Activated naive CD8-positive, alpha-beta T cell treated with anti-CD3 and anti-CD28 coated beads, Interleukin-2, amount 50 U/mL, for 24 hours (primary cell): ENCODE measurements at regions not wholly inside any gene's neighbourhood (a gene's known extent, or its start where the extent isn't known, plus 50 kb on each side); places are given as distances from the start of the nearest gene placed in this dataset.

Experiments
- ATAC-seq: fragments of 150-1000 bp; cut with Tn5 transposase; one replicate; pipeline ENCODE4 v1.10.0; 2021
- DNase-seq: peaks from one replicate; pipeline ENCODE4 v3.0.0; 2021
- H3K27ac Mint-ChIP-seq: one replicate; pipeline ENCODE4 v1.8.0; 2021; ENCODE audit warnings: mild to moderate bottlenecking, mixed read lengths
- H3K27me3 Mint-ChIP-seq: one replicate; pipeline ENCODE4 v1.8.0; 2021; ENCODE audit warnings: mixed read lengths
- H3K36me3 Mint-ChIP-seq: one replicate; pipeline ENCODE4 v1.8.0; 2021; ENCODE audit warnings: low read depth, mixed read lengths
- H3K4me1 Mint-ChIP-seq: one replicate; pipeline ENCODE4 v1.8.0; 2021; ENCODE audit warnings: mixed read lengths
- H3K4me3 Mint-ChIP-seq: one replicate; pipeline ENCODE4 v1.8.0; 2021; ENCODE audit warnings: mild to moderate bottlenecking, moderate library complexity, mixed read lengths
- H3K9me3 Mint-ChIP-seq: one replicate; pipeline ENCODE4 v1.8.0; 2021; ENCODE audit warnings: mixed read lengths

- DNase-seq = no peak
- H3K27me3 Mint-ChIP-seq = no peaks in the 10 kb centered on the region
- ATAC-seq = no peak
- H3K36me3 Mint-ChIP-seq = no peaks in the 10 kb centered on the region
- no peak overlapping the region for H3K4me3 Mint-ChIP-seq
- H3K27ac Mint-ChIP-seq = no peak overlapping the region
- peaks cover 2% of the 10 kb centered on the region for H3K4me1 Mint-ChIP-seq
- no peaks in the 10 kb centered on the region for H3K9me3 Mint-ChIP-seq
These were observed 225.6 kb downstream of the DUSP6 start for GRCh38 chr12:89126712-89127111.

DNA sequence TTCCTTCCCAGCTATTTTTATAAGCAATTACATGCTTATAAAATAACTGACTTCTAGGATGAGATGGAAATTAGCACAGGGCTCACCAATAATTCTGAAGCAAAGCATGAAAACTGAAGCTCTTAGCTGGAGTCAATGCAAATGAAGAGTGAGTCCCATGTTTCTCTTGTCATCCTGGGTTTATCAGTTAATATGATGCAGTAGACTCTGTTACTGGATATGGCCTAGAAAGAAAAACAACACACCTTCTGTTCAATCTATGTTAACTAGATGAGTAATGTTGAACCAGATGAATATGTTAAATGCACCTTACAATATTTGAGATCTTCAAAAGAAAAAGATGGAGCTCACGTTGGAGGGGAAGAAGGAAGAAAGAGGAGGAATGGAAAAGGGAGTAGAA lies 229.4 kb downstream of the DUSP6 start:
- no peaks in the 10 kb centered on the region for H3K36me3 Mint-ChIP-seq
- H3K4me1 Mint-ChIP-seq = peaks cover 2% of the 10 kb centered on the region
- no peak overlapping the region for H3K4me3 Mint-ChIP-seq
- no peaks in the 10 kb centered on the region for H3K9me3 Mint-ChIP-seq
- no peak for DNase-seq
- no peak overlapping the region for H3K27ac Mint-ChIP-seq
- ATAC-seq = no peak
- no peaks in the 10 kb centered on the region for H3K27me3 Mint-ChIP-seq

DNA sequence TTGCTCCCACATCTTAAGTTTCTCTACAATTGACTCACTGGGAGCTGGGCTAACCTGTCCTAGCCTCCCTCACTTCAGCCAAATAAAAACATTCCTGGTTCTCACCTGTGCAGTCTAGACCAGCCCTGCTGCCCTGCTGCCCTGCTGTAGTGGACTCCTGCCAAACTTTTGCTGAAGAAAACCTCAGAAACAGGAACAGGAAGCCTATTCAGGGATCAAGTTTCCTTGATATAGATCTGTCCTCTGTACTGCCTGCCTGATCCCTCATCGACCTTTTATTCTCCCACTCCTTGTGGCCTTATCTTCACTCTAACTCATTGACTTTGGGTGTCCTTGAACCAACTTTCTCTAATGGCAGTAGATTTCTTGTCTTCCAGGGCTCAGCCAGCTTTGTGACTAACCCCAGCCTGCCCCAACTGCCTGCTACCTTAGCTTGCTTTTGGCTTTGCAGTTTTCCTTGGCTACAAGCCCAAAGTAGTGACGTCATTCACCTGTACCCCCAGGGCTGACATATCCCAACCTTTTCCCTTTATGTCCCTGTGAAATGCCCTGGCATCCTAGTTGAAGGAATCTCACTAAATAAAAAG lies 234.8 kb downstream of the DUSP6 start:
- H3K4me3 Mint-ChIP-seq = no peak overlapping the region
- no peaks in the 10 kb centered on the region for H3K9me3 Mint-ChIP-seq
- no peak for DNase-seq

GRCh38 chr12:89111964-89112363 lies 240.3 kb downstream of the DUSP6 start:
- H3K9me3 Mint-ChIP-seq = no peaks in the 10 kb centered on the region

More for the DNA sequence above, 234.8 kb downstream of the DUSP6 start:
- Mint-ChIP-seq H3K36me3 (no peaks in the 10 kb centered on the region), H3K4me1 (no peaks in the 10 kb centered on the region), H3K27me3 (no peaks in the 10 kb centered on the region), H3K27ac (no peak overlapping the region)
- ATAC-seq = no peak

GRCh38 chr12:89108265-89108664 lies 244.0 kb downstream of the DUSP6 start:
- Mint-ChIP-seq H3K36me3 (no peaks in the 10 kb centered on the region), H3K27ac (no peak overlapping the region), H3K9me3 (no peaks in the 10 kb centered on the region), H3K27me3 (no peaks in the 10 kb centered on the region), H3K4me3 (no peak overlapping the region), H3K4me1 (no peaks in the 10 kb centered on the region)
- no peak for ATAC-seq
- no peak for DNase-seq

More at GRCh38 chr12:89111964-89112363, 240.3 kb downstream of the DUSP6 start:
- Mint-ChIP-seq H3K4me3 (no peak overlapping the region), H3K27me3 (no peaks in the 10 kb centered on the region), H3K27ac (no peak overlapping the region), H3K36me3 (no peaks in the 10 kb centered on the region), H3K4me1 (no peaks in the 10 kb centered on the region)
- DNase-seq (no peak), ATAC-seq (no peak)

DNA sequence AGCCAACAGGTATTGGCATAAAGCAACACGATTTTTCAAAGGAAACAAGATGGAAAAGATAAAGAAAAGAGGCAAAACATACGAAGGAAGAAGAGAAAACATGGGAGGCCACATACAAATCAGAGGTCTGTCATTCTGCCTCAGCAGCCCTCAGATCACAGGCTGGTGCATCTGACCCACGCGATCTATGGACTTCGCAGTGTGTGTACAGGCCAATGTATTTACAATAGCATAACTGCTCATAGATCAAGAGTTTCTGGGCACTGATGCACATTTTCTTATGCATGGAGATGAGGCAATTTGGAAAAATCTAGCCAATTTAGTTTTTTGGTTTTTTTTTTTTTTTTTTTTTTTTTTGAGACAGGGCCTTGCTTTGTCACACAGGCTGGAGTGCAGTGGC lies 245.4 kb downstream of the DUSP6 start:
- DNase-seq = no peak
- no peaks in the 10 kb centered on the region for H3K36me3 Mint-ChIP-seq
- no peaks in the 10 kb centered on the region for H3K27me3 Mint-ChIP-seq
- no peaks in the 10 kb centered on the region for H3K4me1 Mint-ChIP-seq
- no peaks in the 10 kb centered on the region for H3K9me3 Mint-ChIP-seq
- no peak overlapping the region for H3K27ac Mint-ChIP-seq
- no peak for ATAC-seq
- no peak overlapping the region for H3K4me3 Mint-ChIP-seq

DNA sequence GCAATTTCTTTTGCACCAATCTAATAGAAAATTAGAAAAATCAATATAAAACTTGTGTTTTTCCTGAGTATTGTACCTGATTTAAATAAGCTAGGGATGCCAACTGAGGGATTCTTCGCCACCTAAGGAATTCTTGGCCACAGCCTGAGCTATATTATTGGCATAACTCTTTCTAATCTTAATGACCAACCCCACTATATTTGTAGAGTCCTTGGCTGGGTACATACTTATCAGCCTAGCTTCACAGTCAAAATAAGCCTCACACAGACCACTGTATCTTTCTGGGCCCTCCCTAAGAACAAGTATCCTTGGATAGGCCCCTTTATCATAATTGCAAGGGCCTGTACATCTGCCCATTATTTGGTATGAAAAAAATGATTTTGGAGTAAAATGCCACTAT lies 247.1 kb downstream of the DUSP6 start:
- no peak for DNase-seq
- H3K27me3 Mint-ChIP-seq = no peaks in the 10 kb centered on the region
- no peaks in the 10 kb centered on the region for H3K9me3 Mint-ChIP-seq
- H3K4me3 Mint-ChIP-seq = no peak overlapping the region
- H3K36me3 Mint-ChIP-seq = no peaks in the 10 kb centered on the region
- ATAC-seq = no peak
- H3K27ac Mint-ChIP-seq = no peak overlapping the region
- peaks cover 2% of the 10 kb centered on the region for H3K4me1 Mint-ChIP-seq

DNA sequence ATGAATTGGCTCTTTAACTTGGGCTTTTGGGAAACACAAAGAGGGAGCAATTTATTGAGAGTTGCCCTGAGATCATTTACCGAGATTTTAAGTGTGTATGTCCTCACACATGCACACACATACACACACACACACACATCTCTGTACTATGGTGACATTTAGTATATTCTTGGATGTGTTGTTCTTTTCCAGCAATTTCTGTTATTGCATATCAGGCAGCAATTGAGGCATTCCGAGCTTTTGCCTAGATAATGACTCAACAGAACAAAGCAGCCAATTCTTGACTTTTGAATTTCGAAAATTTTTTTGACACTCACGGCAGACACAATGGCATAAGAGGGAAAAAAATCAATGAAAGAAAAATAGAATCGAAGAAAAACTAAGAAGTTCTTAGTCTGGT lies 248.5 kb downstream of the DUSP6 start:
- H3K9me3 Mint-ChIP-seq = no peaks in the 10 kb centered on the region
- H3K4me1 Mint-ChIP-seq = peaks cover 2% of the 10 kb centered on the region
- H3K27me3 Mint-ChIP-seq = no peaks in the 10 kb centered on the region
- H3K27ac Mint-ChIP-seq = no peak overlapping the region
- ATAC-seq (no peak), DNase-seq (no peak)
- H3K36me3 Mint-ChIP-seq = no peaks in the 10 kb centered on the region
- no peak overlapping the region for H3K4me3 Mint-ChIP-seq

DNA sequence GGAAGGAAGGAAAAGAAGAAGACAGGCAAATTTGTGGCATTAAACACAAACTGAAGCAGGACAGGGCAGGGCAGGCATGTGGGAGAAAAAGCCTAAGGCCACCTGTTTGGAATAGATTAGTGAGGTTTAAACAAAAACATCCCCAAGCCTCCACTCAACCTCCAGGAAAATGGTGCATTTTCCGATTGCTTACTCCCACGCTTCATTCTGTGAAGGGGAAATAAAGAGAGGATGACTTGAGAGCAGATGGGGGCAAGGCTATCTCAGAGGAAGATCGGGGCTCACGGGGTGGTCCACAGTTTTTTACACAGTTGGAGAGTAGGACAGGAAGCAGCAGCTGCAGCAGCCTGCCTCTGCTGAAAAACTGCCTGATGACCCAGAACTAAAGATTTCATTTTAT lies 250.9 kb downstream of the DUSP6 start:
- Mint-ChIP-seq H3K9me3 (no peaks in the 10 kb centered on the region), H3K27me3 (no peaks in the 10 kb centered on the region), H3K27ac (no peak overlapping the region), H3K36me3 (no peaks in the 10 kb centered on the region), H3K4me1 (peaks cover 2% of the 10 kb centered on the region), H3K4me3 (no peak overlapping the region)
- ATAC-seq (no peak), DNase-seq (no peak)

- Mint-ChIP-seq H3K4me1 (peaks cover 2% of the 10 kb centered on the region), H3K27ac (no peak overlapping the region)
These were observed 253.7 kb downstream of the DUSP6 start for GRCh38 chr12:89098441-89099112.

GRCh38 chr12:89092297-89092696 lies 260.0 kb downstream of the DUSP6 start:
- peak; percentile 63 for ATAC-seq
- Mint-ChIP-seq H3K4me3 (no peak overlapping the region), H3K4me1 (peaks cover 14% of the 10 kb centered on the region), H3K9me3 (peaks cover 13% of the 10 kb centered on the region), H3K27me3 (peaks cover 2% of the 10 kb centered on the region), H3K36me3 (peaks cover 17% of the 10 kb centered on the region), H3K27ac (peak overlapping the region; percentile 50)
- no peak for DNase-seq

More at GRCh38 chr12:89098441-89099112, 253.7 kb downstream of the DUSP6 start:
- Mint-ChIP-seq H3K36me3 (no peaks in the 10 kb centered on the region), H3K4me3 (no peak overlapping the region), H3K27me3 (no peaks in the 10 kb centered on the region), H3K9me3 (no peaks in the 10 kb centered on the region)
- ATAC-seq (no peak), DNase-seq (no peak)

GRCh38 chr12:89091293-89091841 lies 260.9 kb downstream of the DUSP6 start:
- Mint-ChIP-seq H3K4me1 (peaks cover 14% of the 10 kb centered on the region), H3K9me3 (peaks cover 13% of the 10 kb centered on the region), H3K27me3 (peaks cover 2% of the 10 kb centered on the region), H3K36me3 (peaks cover 17% of the 10 kb centered on the region), H3K4me3 (no peak overlapping the region), H3K27ac (no peak overlapping the region)
- DNase-seq (no peak), ATAC-seq (no peak)

DNA sequence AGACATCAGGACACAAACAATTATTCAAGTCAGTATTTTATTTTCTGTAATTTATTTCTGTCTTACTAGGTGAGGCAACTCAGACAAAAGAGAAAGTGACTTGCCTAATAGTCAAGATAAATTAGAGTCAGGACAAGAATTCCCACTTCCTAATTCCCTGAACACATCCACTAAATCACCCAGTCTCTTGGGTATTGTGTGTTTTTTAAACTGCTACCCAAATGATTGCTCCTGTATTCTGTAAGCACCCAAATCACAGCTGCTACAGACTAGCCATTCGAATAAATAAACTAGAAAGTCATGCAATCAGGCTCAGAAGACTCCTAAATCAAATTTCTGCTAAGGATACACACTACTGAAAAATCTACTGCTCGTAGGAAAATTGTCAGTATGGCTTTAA lies 263.0 kb downstream of the DUSP6 start:
- Mint-ChIP-seq H3K27me3 (peaks cover 3% of the 10 kb centered on the region), H3K36me3 (peaks cover 17% of the 10 kb centered on the region), H3K27ac (no peak overlapping the region), H3K4me1 (peaks cover 14% of the 10 kb centered on the region), H3K9me3 (peaks cover 13% of the 10 kb centered on the region), H3K4me3 (no peak overlapping the region)
- DNase-seq (no peak), ATAC-seq (no peak)

DNA sequence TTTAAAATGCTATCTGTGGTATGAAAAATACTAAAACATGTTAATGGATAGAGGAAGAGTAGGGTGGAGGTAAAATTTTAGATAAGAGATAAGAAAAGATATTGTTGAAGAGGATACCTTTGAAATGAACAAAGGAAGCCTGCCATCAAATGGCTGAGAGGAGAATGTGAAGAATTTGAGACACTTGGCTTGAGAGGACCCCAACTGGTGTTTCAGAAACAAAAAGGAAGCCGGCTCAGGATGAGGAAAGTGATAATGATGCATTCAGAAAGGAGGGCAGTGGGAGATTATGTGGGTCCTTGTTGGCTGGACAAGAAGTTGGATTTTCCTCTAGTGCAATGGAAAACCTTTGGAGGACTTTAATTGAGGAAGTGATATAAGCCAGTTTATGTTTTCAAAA lies 264.4 kb downstream of the DUSP6 start:
- no peak overlapping the region for H3K27ac Mint-ChIP-seq
- H3K27me3 Mint-ChIP-seq = peaks cover 5% of the 10 kb centered on the region
- DNase-seq = no peak
- peaks cover 12% of the 10 kb centered on the region for H3K4me1 Mint-ChIP-seq
- no peak for ATAC-seq
- no peak overlapping the region for H3K4me3 Mint-ChIP-seq
- peaks cover 17% of the 10 kb centered on the region for H3K36me3 Mint-ChIP-seq
- H3K9me3 Mint-ChIP-seq = peaks cover 13% of the 10 kb centered on the region

GRCh38 chr12:89087149-89087825 lies 265.0 kb downstream of the DUSP6 start:
- Mint-ChIP-seq H3K36me3 (peaks cover 16% of the 10 kb centered on the region), H3K27me3 (peaks cover 5% of the 10 kb centered on the region)

More at GRCh38 chr12:89087149-89087825, 265.0 kb downstream of the DUSP6 start:
- Mint-ChIP-seq H3K9me3 (peaks cover 11% of the 10 kb centered on the region), H3K27ac (no peak overlapping the region), H3K4me3 (no peak overlapping the region), H3K4me1 (peaks cover 7% of the 10 kb centered on the region)
- no peak for DNase-seq
- ATAC-seq = no peak
